Ovary (tissue), 3 donors: ENCODE measurements at regions not wholly inside any gene's neighbourhood (a gene's known extent, or its start where the extent isn't known, plus 50 kb on each side); places are given as distances from the start of the nearest gene placed in this dataset.

ENCODE experiments used
- CTCF ChIP-seq, 3 donors: fragments of 450-650 bp in 2 of 3; fragments of 200-600 bp in 1 of 3; IDR thresholded peaks; one replicate each; pipeline versions ENCODE4 v1.5.1 to v1.8.0; 2016 to 2022; ENCODE audit warnings: antibody characterized with exemption in 3 of 3, mild to moderate bottlenecking in 1 of 3
- POLR2A ChIP-seq: fragments of 450-650 bp; IDR thresholded peaks from one replicate; pipeline ENCODE4 v1.6.1; 2017; ENCODE audit warnings: antibody characterized with exemption, mild to moderate bottlenecking, moderate library complexity
- donor health status: DM: no; HTN: no; CAD: no.

DNA sequence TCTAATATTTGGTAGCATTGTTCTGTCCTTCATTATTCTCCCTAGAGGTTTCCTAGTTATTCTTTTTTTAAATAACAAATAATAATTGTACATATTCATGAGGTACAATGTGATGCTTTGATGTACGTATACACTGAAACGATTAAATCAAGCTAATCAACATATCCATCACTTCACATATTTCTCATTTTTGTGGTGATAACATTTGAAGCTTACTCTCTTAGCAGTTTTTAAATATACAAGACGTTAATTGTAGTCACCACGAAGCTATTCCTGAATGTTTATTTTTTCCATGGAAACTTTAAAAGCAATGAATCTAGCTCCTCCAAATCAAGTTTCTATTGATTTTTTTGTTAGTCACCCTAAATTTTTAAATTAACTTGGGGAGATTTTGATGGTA lies 81.1 kb upstream of the PRNP start:
- TF ChIP-seq CTCF (IDR thresholded peaks at IDR 0.05): no peak
- no peak for TF ChIP-seq POLR2A
